ENCODE measurements at regions not wholly inside any gene's neighbourhood (a gene's known extent, or its start where the extent isn't known, plus 50 kb on each side); places are given as distances from the start of the nearest gene placed in this dataset.
"Not testable (repeated sequence)": the region's sequence is repeated elsewhere in the genome, so short reads cannot be mapped to it uniquely, and the experiment has no call there.

DNA sequence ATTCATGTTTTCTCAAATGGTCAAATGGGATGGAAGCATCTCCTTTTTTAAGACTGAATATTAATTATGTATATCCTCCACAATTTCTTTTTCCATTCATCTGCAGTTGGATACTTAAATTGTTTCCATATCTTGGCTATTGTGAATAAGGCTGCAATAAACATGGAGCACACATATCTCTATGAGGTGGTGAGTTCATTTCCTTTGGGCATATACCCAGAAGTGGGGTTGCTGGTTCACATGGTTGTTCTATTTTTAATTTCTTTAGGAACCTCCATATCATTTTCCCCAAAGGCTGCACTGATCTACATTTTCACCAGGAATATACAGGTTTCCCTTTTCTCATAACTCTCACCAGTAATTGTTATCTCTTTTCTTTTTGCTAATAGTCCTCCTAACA lies 566.3 kb downstream of the KCTD12 start:
- DNase-seq (ENCODE audit: low spot score): no peak
- in situ Hi-C loops (cut with MboI; ENCODE audit: low sequenced_read_pairs, unreplicated experiment): no loop called here
- TF ChIP-seq, protein P1, sequence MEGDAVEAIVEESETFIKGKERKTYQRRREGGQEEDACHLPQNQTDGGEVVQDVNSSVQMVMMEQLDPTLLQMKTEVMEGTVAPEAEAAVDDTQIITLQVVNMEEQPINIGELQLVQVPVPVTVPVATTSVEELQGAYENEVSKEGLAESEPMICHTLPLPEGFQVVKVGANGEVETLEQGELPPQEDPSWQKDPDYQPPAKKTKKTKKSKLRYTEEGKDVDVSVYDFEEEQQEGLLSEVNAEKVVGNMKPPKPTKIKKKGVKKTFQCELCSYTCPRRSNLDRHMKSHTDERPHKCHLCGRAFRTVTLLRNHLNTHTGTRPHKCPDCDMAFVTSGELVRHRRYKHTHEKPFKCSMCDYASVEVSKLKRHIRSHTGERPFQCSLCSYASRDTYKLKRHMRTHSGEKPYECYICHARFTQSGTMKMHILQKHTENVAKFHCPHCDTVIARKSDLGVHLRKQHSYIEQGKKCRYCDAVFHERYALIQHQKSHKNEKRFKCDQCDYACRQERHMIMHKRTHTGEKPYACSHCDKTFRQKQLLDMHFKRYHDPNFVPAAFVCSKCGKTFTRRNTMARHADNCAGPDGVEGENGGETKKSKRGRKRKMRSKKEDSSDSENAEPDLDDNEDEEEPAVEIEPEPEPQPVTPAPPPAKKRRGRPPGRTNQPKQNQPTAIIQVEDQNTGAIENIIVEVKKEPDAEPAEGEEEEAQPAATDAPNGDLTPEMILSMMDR (IDR thresholded peaks at IDR 0.05; ENCODE audit: borderline replicate concordance, control extremely low read depth, extremely low read depth, insufficient read depth, missing control alignments): no peak

DNA sequence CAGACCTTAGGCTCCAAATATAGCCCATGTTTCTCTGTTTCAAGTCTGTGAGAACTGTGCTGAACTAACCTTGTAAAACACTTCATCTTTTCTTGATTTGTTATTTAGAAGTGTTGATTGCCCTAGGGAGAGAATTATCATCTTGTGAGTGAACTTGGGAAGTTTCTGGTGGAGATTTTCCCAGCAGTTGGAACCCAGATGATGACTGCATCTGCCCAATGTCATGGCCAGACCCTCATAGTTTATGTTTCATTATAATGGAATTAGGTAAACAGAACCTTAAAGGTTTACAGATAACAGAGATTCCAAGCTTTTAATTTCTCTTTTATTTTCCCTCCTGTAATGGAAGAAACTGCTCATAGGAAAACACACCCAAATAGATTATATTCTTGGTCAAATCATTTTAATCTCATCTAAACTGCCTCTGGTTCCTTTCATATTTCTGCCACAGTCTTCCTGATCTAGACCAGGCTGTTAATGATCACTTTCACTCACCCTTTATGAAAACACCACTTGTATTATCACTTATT lies 569.1 kb downstream of the KCTD12 start:
- DNase-seq (ENCODE audit: low spot score): no peak
- in situ Hi-C loops (cut with MboI; ENCODE audit: low sequenced_read_pairs, unreplicated experiment): no loop called here
- TF ChIP-seq, protein P1 (IDR thresholded peaks at IDR 0.05; ENCODE audit: borderline replicate concordance, control extremely low read depth, extremely low read depth, insufficient read depth, missing control alignments): no peak

DNA sequence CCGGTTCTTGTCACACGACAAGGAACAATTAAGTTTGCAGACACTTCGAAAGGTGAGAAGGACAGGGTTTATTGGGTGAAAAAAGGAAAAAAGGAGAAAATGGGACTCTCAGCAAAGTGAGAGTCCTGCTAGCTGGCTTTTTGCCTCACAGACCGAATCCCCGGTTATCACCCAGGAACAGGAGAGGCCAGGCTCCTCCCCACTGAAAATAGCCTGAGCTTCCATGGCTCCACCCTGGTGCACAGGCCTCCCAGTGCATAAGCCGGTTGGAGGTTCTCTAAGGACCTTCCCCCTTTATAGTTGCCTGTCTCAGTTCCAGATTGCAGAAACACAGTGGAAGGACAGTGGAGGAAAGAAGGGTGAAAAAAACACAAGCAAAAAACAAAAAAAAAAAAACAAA lies 571.7 kb downstream of the KCTD12 start:
- no peak for DNase-seq (ENCODE audit: low spot score)
- TF ChIP-seq, protein P1 (IDR thresholded peaks at IDR 0.05; ENCODE audit: borderline replicate concordance, control extremely low read depth, extremely low read depth, insufficient read depth, missing control alignments): no peak
- in situ Hi-C loops (cut with MboI; ENCODE audit: low sequenced_read_pairs, unreplicated experiment): no loop called here

DNA sequence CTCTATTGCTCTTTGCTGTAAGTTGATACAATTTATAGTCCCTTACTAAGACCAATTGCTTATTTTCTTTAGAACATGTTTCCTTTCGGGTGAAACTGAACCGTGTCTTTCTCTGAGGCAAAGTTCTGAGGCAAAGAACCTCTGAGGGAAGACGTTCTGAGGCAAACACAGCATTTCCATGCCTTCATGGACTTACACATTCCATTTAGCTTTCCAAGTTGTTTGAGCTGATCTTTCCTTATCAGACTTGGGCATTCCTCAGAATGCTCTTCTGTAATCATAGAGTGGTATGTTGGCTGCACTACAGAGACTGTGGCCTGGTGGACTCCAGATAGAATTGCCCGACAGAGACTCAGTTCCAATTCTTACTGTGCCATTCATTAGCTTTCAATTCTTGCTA lies 579.1 kb downstream of the KCTD12 start:
- TF ChIP-seq, protein P1 (IDR thresholded peaks at IDR 0.05; ENCODE audit: borderline replicate concordance, control extremely low read depth, extremely low read depth, insufficient read depth, missing control alignments): no peak
- no peak for DNase-seq (ENCODE audit: low spot score)
- in situ Hi-C loops (cut with MboI; ENCODE audit: low sequenced_read_pairs, unreplicated experiment): no loop called here

DNA sequence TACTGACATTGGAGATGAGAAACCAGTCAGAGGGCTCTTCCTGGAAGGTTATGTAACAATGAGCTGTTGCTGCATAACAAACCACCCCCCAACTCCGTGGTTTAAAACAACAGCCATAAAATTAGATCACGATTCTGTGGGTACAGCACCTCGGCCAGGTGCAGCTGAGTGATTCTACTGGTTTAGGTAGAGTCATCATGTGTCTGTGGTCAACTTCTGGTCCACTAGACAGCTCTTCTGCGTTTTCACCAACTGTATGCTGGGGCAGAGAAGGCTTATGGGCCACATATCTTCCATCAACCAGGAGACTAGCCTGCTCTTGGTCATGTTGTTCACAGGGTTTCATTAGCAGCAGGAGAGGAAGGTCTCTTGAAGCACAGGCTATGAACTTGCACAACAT lies 585.5 kb downstream of the KCTD12 start:
- no peak for DNase-seq (ENCODE audit: low spot score)
- TF ChIP-seq, protein P1 (IDR thresholded peaks at IDR 0.05; ENCODE audit: borderline replicate concordance, control extremely low read depth, extremely low read depth, insufficient read depth, missing control alignments): no peak
- in situ Hi-C loops (cut with MboI; ENCODE audit: low sequenced_read_pairs, unreplicated experiment): no loop called here

DNA sequence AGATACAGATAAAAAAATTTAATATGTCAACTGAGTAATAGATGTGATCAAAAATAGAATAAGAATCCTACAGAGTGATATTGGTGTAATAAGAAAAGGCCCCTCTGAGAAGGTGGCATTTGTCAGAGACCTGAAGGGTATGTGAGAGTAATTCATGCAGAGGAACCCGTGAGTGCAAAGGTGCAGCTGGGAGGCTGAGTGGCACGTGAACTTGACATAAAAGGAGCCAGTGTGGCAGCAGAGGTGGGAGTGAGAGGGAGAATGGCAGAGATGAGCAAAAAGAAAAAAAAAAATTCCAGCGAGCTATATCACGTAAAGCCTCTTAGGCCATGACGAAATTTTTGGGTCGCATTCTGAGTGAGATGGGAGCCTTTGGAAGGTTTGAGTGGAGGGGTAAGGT lies 588.9 kb downstream of the KCTD12 start:
- TF ChIP-seq, protein P1 (IDR thresholded peaks at IDR 0.05; ENCODE audit: borderline replicate concordance, control extremely low read depth, extremely low read depth, insufficient read depth, missing control alignments): no peak
- in situ Hi-C loops (cut with MboI; ENCODE audit: low sequenced_read_pairs, unreplicated experiment): no loop called here
- DNase-seq (ENCODE audit: low spot score): no peak

DNA sequence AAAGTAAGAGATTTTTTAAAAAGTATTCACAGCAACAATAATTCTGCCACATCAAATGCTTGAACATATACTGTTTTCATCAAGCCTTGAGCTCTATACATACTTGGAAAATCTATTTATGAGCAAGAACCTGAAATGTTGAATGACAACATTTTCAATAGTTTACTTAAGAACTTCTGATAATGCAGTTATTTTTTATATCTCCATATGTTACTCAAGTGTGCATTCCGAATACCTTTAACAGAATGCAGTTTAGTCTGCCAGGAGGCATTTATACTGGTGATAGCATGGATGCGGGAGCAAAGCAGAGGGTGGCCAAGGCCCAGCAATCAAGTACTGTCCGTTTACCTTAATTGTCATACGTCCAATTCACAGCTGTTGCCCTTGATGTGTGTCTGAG lies 589.5 kb downstream of the KCTD12 start:
- TF ChIP-seq, protein P1 (IDR thresholded peaks at IDR 0.05; ENCODE audit: borderline replicate concordance, control extremely low read depth, extremely low read depth, insufficient read depth, missing control alignments): no peak
- in situ Hi-C loops (cut with MboI; ENCODE audit: low sequenced_read_pairs, unreplicated experiment): no loop called here
- DNase-seq (ENCODE audit: low spot score): no peak

DNA sequence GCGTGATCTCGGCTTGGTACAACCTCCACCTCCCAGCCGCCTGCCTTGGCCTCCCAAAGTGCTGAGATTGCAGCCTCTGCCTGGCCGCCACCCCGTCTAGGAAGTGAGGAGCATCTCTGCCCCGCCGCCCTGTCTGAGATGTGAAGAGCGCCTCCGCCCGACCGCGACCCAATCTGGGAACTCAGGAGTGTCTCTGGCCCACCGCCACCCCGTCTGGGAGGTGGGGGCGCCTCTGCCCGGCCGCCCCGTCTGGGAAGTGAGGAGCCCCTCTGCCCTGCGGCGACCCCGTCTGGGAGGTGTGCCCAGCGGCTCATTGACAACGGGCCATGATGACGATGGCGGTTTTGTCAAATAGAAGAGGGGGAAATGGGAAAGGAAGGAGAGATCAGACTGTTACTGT lies 591.2 kb downstream of the KCTD12 start:
- DNase-seq (ENCODE audit: low spot score); in situ Hi-C loops (cut with MboI; ENCODE audit: low sequenced_read_pairs, unreplicated experiment): not testable (repeated sequence)

All from GM13976 (cell line).